SK-N-SH (cell line): ENCODE measurements at regions not wholly inside any gene's neighbourhood (a gene's known extent, or its start where the extent isn't known, plus 50 kb on each side); places are given as distances from the start of the nearest gene placed in this dataset.
"Not testable (repeated sequence)": the region's sequence is repeated elsewhere in the genome, so short reads cannot be mapped to it uniquely, and the experiment has no call there.

ENCODE experiments used
- CTCF ChIA-PET: fragments of 300-600, 350-600 bp; formaldehyde crosslinking; extraction: SDS; loops from one replicate; lab custom pipeline; 2021; lab: Yijun Ruan, JAX
- POLR2A ChIA-PET: fragments of 350-600 bp; sonication (Branson Sonifier 250); formaldehyde crosslinking; extraction: SDS; loops from one replicate; lab custom pipeline; 2020; ENCODE audit warnings: antibody characterized with exemption, inconsistent platforms; lab: Yijun Ruan, JAX
- DNase-seq: peaks from one replicate; pipeline ENCODE4 v3.0.0; 2012
- H2AFZ ChIP-seq: fragments of 200-600 bp; sonication (generic); 2 replicates; pipeline ENCODE4 v1.8.1; 2016; ENCODE audit warnings: antibody characterized with exemption, mild to moderate bottlenecking, low read depth
- H3F3A ChIP-seq: fragments of 200-600 bp; sonication (generic); replicated peaks from 2 replicates; pipeline ENCODE3; 2016; ENCODE audit warnings: antibody characterized with exemption, mild to moderate bottlenecking; ENCODE audit not compliant: insufficient read depth
- H3K27ac ChIP-seq, 2 experiments: fragments of 200-500 bp in 1 of 2; fragments of 200-600 bp in 1 of 2; sonication (Bioruptor generic) in 1 of 2; sonication (generic), shearing (Covaris generic) in 1 of 2; 2 replicates each; pipeline versions ENCODE4 v1.5.1 to v1.6.1; 2014 to 2016; ENCODE audit warnings: low read depth in 2 of 2, inconsistent platforms in 1 of 2, low read length in 1 of 2, mild to moderate bottlenecking in 1 of 2, mixed read lengths in 1 of 2
- H3K27me3 ChIP-seq: fragments of 200-600 bp; sonication (generic), shearing (Covaris generic); 2 replicates; pipeline ENCODE4 v1.6.1; 2016; ENCODE audit warnings: mixed run types; ENCODE audit not compliant: insufficient read depth
- H3K36me3 ChIP-seq, 2 experiments: fragments of 200-500 bp in 1 of 2; fragments of 200-600 bp in 1 of 2; sonication (Bioruptor generic) in 1 of 2; sonication (generic) in 1 of 2; replicated peaks in 1 of 2; 2 replicates each; pipeline versions ENCODE3 to v1.5.1; 2014 to 2016; ENCODE audit warnings: low read length in 1 of 2, mild to moderate bottlenecking in 1 of 2; ENCODE audit not compliant: insufficient read depth in 2 of 2, control insufficient read depth in 1 of 2
- H3K4me1 ChIP-seq, 2 experiments: fragments of 200-500 bp in 1 of 2; fragments of 200-600 bp in 1 of 2; sonication (Bioruptor generic) in 1 of 2; sonication (generic), shearing (Covaris generic) in 1 of 2; 2 replicates each; pipeline versions ENCODE4 v1.5.1 to v1.6.1; 2014 to 2016; ENCODE audit warnings: low read depth in 1 of 2, low read length in 1 of 2, mixed run types in 1 of 2; ENCODE audit not compliant: insufficient read depth in 2 of 2, control insufficient read depth in 1 of 2
- H3K4me2 ChIP-seq: fragments of 200-600 bp; sonication (generic), shearing (Covaris generic); 2 replicates; pipeline ENCODE4 v1.6.1; 2017; ENCODE audit warnings: mixed run types
- H3K4me3 ChIP-seq, 2 experiments: fragments of 200-500 bp in 1 of 2; fragments of 200-600 bp in 1 of 2; sonication (Bioruptor generic) in 1 of 2; sonication (generic), shearing (Covaris generic) in 1 of 2; 2 replicates each; pipeline versions ENCODE4 v1.5.1 to v1.8.1; 2014 to 2016; ENCODE audit warnings: low read depth in 2 of 2, inconsistent platforms in 1 of 2, low read length in 1 of 2, mild to moderate bottlenecking in 1 of 2, mixed read lengths in 1 of 2, moderate library complexity in 1 of 2
- H3K79me2 ChIP-seq: fragments of 200-600 bp; sonication (generic); 2 replicates; pipeline ENCODE4 v1.8.1; 2017; ENCODE audit warnings: mild to moderate bottlenecking; ENCODE audit not compliant: insufficient read depth
- H3K9ac ChIP-seq: fragments of 200-600 bp; sonication (generic); 2 replicates; pipeline ENCODE4 v1.6.1; 2017; ENCODE audit warnings: mixed run types
- H3K9me2 ChIP-seq: fragments of 200-600 bp; sonication (generic); 2 replicates; pipeline ENCODE4 v1.6.1; 2017; ENCODE audit warnings: mixed run types
- H3K9me3 ChIP-seq: fragments of 200-600 bp; sonication (generic); 2 replicates; pipeline ENCODE4 v1.6.1; 2017; ENCODE audit warnings: mixed run types, mild to moderate bottlenecking, moderate library complexity
- H4K20me1 ChIP-seq: fragments of 200-600 bp; sonication (generic); 2 replicates; pipeline ENCODE4 v1.6.1; 2017; ENCODE audit warnings: mild to moderate bottlenecking, mixed run types; ENCODE audit not compliant: insufficient read depth
- ELF1 ChIP-seq: IDR thresholded peaks from 2 replicates; pipeline ENCODE4 v1.4.0; 2012
- MAX ChIP-seq: IDR thresholded peaks from 2 replicates; pipeline ENCODE4 v1.4.0; 2012; ENCODE audit warnings: low read depth
- NFIC ChIP-seq: IDR thresholded peaks from 2 replicates; pipeline ENCODE4 v1.4.0; 2012; ENCODE audit warnings: borderline replicate concordance
- PBX3 ChIP-seq: IDR thresholded peaks from 2 replicates; pipeline ENCODE4; 2012
- RAD21 ChIP-seq: IDR thresholded peaks from 2 replicates; pipeline ENCODE4 v1.6.1; 2012; ENCODE audit warnings: mild to moderate bottlenecking, low read length
- RCOR1 ChIP-seq: fragments of 150-350 bp; IDR thresholded peaks from 2 replicates; pipeline ENCODE4 v1.6.1; 2017; ENCODE audit warnings: antibody characterized with exemption, low read length
- SMC3 ChIP-seq: IDR thresholded peaks from 2 replicates; pipeline ENCODE4 v1.6.1; 2012; ENCODE audit warnings: low read depth, low read length, improper control_type of control experiment
- TAF1 ChIP-seq: IDR thresholded peaks from 2 replicates; pipeline ENCODE4 v1.6.1; 2012; ENCODE audit warnings: low read depth, mild to moderate bottlenecking, low read length, moderate library complexity, borderline replicate concordance
- USF1 ChIP-seq: IDR thresholded peaks from 2 replicates; pipeline ENCODE4 v1.4.0; 2012; ENCODE audit warnings: low read depth, borderline replicate concordance
- WGBS: methylation state at CpG from one replicate; pipeline ENCODE4 v1.1.6; 2017; ENCODE audit warnings: low lambda C conversion rate; 5-methylcytosine and 5-hydroxymethylcytosine counted together
- TF ChIP-seq, protein P1 (sequence below): IDR thresholded peaks from 2 replicates; pipeline ENCODE4 v1.6.1; 2012; ENCODE audit warnings: mild to moderate bottlenecking, low read depth, low read length, moderate library complexity

- Histone ChIP-seq H3F3A (no peaks in the 10 kb centered on the region), H3K36me3 (no peaks in the 10 kb centered on the region), H3K27ac (no peak overlapping the region), H3K9ac (no peak overlapping the region), H3K27me3 (no peaks in the 10 kb centered on the region; the same call in 1 of the 2 replicates), H3K79me2 (no peaks in the 10 kb centered on the region), H3K4me1 (no peaks in the 10 kb centered on the region), H2AFZ (no peak overlapping the region), H3K4me3 (no peak overlapping the region), H4K20me1 (no peaks in the 10 kb centered on the region), H3K4me2 (no peak overlapping the region), H3K9me2 (no peaks in the 10 kb centered on the region), H3K9me3 (no peaks in the 10 kb centered on the region)
- ChIA-PET POLR2A (no interaction called here), CTCF (no interaction called here)
- WGBS = 12% methylated on average over 4 of the region's 4 CpGs
- DNase-seq = no peak
- TF ChIP-seq MAX (no peak), ELF1 (no peak), USF1 (no peak), SMC3 (no peak), PBX3 (no peak), RAD21 (no peak), TAF1 (no peak), NFIC (no peak), RCOR1 (no peak)
- TF ChIP-seq, protein P1, sequence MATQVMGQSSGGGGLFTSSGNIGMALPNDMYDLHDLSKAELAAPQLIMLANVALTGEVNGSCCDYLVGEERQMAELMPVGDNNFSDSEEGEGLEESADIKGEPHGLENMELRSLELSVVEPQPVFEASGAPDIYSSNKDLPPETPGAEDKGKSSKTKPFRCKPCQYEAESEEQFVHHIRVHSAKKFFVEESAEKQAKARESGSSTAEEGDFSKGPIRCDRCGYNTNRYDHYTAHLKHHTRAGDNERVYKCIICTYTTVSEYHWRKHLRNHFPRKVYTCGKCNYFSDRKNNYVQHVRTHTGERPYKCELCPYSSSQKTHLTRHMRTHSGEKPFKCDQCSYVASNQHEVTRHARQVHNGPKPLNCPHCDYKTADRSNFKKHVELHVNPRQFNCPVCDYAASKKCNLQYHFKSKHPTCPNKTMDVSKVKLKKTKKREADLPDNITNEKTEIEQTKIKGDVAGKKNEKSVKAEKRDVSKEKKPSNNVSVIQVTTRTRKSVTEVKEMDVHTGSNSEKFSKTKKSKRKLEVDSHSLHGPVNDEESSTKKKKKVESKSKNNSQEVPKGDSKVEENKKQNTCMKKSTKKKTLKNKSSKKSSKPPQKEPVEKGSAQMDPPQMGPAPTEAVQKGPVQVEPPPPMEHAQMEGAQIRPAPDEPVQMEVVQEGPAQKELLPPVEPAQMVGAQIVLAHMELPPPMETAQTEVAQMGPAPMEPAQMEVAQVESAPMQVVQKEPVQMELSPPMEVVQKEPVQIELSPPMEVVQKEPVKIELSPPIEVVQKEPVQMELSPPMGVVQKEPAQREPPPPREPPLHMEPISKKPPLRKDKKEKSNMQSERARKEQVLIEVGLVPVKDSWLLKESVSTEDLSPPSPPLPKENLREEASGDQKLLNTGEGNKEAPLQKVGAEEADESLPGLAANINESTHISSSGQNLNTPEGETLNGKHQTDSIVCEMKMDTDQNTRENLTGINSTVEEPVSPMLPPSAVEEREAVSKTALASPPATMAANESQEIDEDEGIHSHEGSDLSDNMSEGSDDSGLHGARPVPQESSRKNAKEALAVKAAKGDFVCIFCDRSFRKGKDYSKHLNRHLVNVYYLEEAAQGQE = no peak
These were observed 558.8 kb upstream of the CHAC2 start for GRCh38 chr2:53208815-53209214.

DNA sequence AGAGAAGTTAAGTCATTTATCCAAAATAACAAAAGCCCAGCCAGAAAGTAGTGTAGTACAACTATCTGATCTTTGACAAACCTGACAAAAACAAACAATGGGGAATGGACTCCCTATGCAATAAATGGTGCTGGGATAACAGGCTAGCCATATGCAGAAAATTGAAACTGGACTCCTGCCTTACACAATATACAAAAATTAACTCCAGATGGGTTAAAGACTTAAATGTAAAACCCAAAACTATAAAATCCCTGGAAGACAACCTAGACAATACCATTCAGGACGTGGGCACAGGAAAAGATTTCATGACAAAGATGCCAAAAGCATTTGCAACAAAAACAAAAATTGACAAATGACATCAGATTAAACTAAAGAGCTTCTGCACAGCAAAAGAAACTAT, 561.4 kb upstream of the CHAC2 start:
- H3K4me3 ChIP-seq, H3K4me2 ChIP-seq, H3F3A ChIP-seq, H3K79me2 ChIP-seq, H3K9me3 ChIP-seq, H2AFZ ChIP-seq, H4K20me1 ChIP-seq, H3K9ac ChIP-seq, POLR2A ChIA-PET, CTCF ChIA-PET, H3K9me2 ChIP-seq, H3K4me1 ChIP-seq, H3K36me3 ChIP-seq, H3K27me3 ChIP-seq, H3K27ac ChIP-seq, DNase-seq: not testable (repeated sequence)
- 7% methylated on average over 1 of the region's 1 CpG for WGBS
